ENCODE measurements at regions not wholly inside any gene's neighbourhood (a gene's known extent, or its start where the extent isn't known, plus 50 kb on each side); places are given as distances from the start of the nearest gene placed in this dataset.
"Not testable (repeated sequence)": the region's sequence is repeated elsewhere in the genome, so short reads cannot be mapped to it uniquely, and the experiment has no call there.

DNA sequence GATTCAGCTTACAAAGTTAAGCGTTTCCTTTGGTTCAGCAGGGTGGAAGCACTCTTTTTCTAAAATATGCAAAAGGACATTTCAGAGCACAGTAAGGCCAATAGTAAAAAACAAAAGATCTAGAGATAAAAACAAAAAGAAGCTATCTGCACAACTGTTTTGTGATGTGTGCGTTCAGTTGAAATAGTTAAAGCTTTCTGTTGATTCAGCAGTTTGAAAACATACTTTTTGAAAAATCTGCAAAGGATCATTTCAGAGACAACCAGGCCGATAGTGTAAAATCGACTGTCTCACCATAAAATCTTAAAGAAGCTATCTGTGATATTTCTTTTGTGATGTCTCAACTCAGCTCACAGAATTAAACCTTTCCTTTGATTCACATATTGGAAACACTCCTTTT is 300.0 kb upstream of the ALG10B start:
- no peak for DNase-seq

DNA sequence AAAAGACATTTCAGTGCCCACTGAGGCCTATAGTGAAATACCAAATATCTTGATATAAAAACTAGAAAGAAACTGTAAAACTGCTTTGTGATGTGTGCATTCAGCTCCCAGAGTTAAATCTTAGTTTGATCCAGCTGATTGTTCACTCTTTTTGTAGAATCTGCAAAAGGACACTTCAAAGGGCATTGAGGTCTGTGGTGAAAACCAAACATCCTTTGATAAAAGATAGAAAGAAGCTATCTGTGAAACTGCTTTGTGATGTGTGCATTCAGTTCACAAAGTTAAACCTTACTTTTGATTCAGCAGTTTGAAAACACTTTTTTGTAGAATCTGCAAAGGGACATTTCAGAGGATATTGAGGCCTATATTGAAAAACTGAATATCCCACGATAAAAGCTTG is 290.7 kb upstream of the ALG10B start:
- no peak for DNase-seq

DNA sequence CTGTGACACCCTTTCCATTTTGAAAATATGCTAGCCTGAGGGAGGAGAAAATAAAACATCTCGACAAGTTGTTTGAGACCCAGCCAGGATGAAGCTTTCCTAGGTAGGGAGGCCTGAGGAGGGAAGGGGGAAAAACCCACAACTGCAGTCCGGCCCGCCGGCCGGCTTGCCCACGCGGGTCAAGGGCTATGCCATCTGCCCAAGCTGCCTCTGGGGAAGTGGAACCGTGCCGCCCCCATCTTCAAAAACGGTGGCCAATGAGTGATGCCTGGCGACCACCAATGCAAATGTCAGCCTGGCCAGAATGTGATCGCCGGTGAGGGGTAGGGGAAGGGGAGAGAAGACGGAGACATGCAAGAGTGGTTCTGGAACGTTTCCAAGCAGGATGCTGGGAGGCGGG is 263.5 kb upstream of the ALG10B start:
- DNase-seq = no peak

DNA sequence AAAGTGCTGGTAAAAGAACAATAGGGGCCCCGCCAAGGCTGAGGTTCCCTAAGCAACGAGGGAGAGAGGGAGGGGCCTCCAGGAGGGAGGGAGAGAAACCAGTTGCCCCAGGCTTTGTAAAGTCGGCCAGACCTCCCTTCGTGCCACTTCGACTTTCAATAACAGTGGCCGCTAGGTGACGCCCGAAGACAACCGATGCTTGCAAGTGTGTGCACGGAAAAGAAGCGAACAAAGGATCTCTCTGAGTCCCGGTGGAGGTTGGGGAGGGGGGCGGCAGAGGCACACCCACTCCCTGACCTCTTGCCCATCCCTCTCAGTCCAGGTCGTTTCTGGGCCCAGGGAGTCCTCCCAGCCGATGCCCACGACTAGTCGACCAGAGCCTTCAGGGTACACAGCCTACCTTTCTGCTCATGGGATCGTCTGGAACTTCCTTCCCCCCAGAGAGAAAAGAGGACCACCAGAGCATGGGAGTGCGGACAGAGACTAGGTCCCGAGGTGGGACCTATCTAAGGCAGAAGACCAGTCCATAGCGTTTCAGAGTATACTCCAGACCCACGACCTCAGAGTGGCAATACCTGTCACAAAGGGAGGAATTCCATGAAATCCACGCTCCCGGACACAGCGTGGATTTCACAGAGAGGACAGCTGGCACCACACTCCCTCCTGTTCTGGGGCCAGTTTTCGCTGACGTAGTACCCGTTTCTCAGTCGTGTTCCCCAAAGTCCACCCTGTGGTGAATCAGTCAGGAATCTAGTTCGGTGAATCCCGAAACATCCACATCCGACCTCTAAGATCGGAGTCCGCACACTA is 262.7 kb upstream of the ALG10B start:
- DNase-seq = no peak

DNA sequence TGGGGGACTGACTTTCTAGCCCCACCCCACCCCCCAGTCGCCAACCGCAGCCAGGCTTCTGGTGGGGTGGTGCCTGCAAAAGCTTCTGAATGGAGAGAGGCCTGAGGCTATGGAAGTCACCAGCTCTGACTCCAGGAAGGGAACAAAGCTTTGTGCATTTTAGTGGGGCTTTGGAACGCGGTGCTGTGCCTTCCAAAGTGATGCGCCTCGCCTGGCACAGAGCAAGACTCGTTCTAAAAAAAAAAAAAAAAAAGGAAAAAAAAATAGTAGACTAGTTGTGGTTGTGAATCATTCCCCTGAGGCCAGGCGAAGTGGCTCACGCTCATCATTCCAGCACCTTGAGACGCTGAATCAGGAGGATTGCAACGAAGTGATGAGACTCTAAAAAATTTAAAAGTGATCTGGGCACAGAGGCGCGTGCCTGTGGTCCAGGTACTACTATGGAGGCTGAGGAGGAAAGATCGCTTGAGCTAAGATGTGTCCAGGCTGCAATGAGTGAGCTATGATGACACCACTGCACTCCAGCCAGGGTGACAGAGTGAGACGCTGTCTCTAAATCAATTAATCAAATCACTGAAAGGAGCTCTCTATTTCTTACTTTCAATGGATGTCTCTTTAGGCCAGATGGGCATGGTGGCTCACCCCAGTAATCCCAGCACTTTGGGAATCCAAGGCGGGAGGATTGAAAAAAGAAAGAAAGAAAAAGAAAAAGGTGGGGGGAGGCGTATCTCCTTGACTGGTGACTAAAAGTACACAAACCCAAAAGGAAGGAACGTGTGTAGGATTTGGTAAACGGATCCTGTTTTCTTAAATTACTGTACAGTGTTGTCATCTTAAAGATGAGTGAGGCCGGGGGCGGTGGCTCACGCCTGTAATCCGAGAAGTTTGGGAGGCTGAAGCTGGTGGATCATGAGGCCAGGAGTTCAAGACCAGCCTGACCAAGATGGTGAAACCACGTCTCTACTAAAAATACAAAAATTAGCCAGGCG is 259.6 kb upstream of the ALG10B start:
- no peak for DNase-seq

DNA sequence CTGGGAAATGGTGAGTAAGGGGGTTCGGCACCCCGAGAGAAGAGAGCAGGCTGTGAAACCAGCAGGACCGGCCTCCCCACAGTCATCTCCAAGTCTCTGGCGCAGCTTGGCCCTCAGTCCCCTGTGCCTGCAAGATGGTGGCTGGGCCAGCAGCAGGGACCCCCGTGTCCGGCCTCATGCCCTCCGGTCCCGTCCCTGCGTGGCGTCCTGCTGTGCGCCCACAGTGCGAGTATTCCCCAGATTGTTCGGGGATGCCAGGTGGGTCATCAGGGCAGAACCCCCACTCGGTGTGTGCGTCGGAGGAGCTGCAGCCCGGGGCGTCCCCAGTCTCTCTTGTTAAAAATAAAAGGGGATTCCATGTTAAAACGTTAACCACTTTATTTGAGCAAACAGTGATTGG is 216.9 kb upstream of the ALG10B start:
- no peak for DNase-seq

DNA sequence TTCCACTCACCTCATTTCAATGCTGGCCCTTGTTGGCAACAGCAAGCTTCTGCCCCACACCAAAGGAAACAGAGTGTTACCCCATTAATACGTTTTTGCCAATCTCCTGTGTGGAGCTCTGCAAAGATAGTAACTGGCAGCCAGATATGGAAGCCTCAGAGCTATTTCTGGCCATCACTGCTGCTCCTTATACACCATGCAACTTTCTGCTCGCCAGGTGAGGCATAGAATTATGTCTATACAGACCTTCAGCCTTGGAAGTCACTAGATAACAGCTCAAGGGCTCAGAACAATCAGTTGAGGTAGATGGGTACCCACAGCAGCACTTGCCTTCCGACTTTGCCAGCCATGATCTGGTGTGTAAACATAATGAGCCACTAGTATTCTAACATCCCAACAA is 214.8 kb upstream of the ALG10B start:
- no peak for DNase-seq

DNA sequence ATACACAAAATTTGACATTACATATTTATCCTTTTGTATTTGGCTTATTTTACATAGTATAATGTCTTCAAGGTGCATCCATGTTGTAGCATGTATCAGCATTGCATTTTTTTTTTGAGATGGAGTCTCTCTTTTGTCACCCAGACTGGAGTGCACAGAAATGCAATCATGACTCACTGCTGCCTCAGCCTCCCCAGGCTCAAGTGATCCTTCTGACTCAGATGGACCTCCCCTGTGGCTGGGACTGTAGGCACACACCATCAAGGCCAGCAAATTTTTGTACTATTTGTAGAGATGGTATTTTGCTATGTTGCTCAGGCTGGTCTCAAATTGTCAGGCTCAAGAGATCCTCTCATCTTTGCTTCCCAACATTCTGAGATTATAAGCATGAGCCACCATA is 214.4 kb upstream of the ALG10B start:
- DNase-seq = no peak

DNA sequence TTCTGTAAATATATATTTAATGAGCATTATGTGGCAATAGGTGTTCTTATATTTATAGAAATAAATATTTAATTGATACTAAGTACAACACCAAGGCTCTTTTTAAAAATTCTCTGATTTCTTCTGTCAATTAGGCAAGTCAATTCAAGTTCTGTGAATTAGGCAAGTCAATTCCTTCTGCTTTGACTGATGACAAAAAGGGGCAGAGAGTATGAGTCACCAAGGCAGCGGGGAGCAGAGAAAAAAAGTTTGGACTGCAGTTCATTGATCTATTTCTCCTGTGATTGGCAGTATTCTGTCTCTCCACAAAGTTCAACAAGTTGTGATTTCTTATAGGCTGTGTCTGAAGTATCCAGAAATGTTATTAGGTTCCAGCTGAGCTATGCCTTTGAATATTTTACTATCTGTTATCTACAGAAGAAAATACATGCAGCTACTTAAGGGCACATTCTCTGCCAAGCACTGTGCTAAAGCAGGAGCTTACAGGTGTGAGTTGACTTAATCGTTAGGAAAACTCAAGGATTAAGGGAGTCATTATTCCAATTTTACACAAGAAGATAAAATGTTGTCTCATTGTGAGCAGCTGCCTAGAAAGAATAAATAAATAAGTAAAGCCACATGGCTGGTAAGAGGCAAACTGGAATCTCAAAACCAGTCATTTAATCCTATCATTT is 206.4 kb upstream of the ALG10B start:
- DNase-seq = no peak

DNA sequence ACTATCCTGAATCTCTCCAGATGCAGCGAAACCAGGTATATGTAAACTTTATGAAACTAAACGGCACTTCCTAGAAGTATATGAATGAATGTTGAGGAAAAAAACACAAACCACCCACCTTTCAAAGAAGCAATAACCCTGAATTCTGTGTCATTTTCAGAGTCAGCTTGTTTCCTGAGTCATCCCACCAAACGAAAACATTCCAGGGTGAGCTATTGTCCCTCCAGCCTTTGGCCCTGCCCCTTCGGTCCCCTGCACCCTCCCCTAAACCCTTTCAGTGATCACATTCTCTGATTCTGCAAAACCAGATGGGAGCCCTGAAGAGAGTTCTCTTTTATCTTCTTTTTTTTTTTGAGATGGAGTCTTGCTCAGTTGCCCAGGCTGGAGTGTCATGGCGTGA is 202.6 kb upstream of the ALG10B start:
- DNase-seq = no peak

DNA sequence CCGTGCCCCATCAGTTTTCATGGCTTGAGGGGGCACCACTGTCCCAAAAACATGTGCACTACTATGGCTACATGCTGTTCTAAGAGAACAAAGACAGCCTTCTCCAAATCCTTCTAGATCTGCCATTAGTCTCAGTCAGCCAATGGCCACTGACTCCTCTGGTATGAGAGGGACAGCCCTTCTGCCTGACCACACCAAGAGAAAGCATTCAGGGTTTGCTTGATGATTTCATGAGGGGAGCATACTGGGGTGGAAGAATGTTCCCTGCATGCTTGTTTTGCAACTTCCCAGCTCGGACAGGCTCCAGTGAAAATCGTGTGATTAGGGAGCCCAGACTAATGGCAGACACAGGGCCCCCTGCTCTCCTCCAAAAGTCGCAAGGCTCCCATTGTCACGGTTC is 199.6 kb upstream of the ALG10B start:
- no peak for DNase-seq

DNA sequence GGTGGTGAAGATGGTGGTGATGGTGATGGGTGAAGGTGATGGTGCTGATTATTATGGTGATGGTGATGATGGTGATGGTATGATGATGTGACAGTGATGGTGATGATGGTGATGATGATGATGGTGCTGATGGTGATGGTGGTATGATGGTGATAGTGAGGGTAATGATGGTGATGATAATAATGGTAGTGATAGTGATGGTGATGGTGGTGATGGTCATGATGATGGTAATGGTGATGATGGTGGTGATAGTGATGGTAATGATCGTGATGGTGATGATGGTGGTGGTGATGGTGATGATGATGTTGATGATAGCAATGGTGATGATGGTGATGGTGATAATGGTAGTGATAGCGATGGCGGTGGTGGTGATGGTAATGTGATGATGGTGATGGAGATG is 197.9 kb upstream of the ALG10B start:
- DNase-seq = no peak

DNA sequence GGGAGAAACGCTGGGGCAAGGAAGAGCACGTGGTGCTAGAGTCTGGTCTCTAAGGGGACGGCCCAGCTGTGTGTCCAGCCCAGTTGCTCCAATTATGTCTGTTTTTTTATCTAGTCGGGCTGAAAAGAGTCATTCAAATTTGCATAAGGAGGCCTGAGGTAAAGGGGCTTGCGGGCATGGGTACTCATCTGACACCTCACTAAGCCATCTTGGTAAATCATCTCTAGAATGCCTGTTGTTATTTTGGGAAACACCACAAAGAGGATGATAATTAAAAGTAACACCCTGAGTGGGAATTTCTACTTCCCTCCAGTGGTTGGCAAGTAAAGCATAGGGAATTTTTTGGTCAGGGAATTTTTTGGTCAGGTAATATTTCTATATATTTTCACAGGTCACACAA is 196.1 kb upstream of the ALG10B start:
- no peak for DNase-seq

DNA sequence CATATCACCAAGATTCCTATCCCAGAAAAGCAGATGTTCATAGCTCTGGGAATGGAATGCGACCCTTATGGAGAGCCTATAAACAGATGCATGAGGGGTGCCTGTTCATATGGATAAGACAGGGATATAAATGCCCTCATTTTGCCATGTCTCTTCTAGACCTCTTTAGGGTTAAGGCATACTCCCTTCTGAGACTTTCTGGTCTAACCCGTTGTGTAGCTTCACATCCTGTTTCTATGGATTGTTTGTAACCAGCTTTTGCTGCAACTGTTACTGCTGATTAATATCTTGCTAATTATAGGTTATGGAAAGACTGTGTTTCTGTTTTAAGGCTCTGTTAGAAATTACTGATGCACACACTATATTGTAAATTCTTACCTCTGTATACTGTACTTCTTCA is 193.5 kb upstream of the ALG10B start:
- DNase-seq = not testable (repeated sequence)

DNA sequence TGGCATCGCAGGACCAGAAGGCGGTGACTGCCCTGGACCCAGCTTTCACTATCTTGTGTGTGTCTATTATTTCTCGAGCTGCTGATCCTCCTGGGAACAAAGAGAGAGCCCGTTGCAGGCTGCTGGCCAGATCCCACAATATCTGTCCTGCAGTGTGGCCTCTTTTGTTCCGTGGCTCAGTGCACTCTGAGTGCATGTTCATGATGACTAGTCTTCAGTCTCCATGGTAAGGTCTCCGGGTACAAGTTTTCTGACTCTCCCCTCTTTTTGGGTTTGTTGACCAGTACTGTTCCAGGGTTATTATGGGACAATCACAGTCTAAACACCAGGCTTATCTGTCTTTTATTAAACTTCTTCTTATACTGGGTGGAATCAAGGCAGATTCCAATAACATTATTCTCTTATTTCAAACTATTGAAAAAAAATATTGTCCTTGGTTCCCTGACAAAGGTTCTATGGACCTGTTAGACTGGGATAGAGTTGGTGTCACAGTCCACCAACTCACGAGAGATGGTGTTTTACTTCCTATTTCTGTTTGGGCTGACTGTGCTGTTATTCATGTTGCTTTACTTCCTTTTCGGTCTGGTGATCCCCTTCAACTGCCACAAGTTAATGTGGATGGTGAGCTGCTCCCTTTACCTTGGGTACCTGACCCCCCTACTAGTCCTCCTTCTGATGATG is 192.9 kb upstream of the ALG10B start:
- DNase-seq = no peak

DNA sequence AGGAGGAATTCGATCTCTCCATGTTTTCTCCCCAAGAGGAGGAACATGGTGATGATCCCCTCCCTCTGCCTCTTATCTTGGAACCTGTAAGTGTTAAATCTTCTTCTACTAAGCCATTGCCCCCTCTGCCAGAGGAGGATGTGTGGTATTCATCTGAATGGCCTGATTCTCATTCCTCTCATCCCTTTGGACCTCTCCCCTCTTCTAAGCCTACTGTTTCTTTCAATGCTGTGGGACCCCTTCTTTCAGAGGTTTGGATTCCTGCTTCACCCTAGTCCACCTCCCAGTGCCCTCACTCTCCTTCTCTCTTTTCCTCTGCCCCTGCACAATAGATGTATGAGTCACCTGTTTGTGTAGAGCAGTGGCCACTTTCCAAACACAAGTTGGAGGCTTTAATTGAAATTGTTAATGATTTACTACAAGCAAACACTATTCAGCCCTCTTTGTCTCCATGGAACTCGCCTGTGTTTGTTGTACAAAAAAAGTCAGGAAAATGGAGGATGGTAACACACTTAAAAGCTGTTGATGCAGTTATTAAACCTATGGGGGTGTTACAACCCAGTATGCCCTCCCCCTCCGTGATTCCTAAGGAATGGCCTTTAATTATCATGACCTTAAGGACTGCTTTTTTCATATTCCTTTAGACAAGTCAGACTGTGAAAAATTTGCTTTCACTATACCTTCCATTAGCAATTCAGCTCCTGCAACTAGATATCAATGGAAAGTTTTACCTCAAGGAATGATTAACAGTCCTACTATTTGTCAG is 192.1 kb upstream of the ALG10B start:
- DNase-seq = no peak

DNA sequence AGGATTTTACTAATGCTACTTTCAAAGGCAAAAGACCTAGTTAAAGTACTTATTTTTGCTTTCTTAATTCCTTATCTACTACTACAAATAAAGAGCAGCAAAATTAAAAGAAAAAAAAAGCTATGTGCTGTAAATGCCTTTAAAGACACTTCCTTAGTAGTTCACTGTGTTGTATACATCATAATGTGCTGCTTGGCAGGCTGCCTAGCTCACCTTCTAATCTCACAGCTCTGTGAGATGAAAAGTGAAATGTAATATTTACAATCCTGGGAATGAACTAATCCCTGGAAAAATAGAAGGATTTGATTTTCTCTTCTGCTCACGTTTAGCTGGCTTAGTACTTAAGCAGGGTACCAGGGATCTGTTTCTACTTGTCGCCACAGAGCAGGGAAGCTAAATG is 184.4 kb upstream of the ALG10B start:
- no peak for DNase-seq

DNA sequence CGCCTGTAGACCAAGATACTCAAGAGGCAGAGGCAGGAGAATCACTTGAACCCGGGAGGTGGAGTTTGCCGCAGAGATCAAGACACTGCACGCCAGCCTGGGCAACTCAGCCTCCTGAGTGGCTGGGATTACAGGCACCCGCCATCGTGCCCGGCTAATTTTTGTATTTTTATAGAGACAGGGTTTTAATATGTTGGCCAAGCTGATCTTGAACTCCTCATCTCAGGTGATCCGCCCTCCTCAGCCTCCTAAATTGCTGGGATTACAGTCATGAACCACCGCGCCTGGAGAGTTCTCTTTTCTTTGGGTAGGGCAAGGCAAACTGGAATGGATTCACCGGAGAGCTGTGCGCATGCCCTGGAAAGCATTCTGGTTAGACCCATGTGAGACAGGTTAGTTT is 179.3 kb upstream of the ALG10B start:
- no peak for DNase-seq

DNA sequence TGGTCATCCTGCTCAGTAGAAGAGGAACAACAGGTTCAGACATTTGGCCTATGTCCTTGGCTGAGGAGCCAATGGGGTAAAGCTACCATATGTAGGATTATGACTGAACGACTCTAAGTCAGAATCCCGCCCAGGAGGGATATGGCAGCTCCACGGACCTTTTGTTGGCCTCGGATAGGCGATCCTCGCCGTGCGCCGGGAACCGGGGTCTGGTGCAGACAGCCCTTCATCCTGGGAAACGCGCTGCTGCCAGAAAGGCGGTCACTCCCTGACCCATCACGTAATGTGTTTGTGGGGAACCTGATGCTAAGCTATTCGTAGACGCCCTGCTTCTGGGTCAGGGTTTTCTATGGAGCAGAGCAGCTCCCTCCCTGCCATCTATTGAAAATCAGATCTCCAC is 178.9 kb upstream of the ALG10B start:
- DNase-seq = no peak

DNA sequence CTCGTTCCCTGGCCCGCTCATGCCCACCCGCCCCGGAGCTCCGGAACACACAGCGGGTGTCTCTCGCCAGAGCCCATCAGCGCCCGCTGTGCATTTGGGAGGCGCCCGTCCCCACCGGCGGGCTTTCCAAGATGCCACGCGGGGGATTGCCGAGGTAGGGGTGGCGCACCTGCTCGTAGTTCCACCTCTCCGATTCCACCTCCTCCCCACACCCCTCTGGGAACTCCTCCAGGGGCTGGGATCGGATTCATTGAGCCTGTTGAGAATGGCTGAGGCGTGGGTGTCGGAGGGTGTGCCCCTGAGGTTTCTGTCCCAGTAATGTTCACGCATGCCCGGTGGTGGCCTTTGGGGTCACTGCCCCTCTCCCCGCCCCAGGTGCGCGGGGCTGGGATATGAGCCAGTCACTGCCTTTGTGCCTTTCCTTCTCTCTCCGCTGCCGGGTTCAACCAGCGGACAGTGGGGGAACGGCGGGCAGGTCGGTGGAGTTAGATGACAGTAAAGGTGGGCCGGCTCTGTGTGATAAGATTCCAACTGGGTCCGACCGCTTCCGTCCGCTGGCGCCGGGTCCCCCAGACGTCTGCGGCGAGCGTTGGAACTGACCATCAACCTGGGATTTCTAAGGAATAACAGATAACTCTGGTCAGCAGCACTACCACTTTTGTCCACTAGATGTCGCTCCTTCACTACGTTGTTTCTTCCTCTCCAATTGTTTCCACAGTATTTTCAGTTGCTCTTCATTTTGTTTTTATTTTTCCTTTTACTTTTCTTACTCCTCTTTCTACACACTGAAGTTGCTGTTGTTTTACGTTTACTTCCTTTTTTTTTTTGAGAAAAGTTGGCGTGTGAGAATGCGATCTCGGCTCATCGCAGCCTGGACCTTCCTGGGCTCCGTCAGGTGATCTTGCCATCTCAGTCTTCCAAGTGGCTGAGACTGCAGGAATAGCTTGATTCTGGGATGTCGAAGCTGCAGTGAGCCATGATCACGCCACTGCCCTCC is 178.1 kb upstream of the ALG10B start:
- peak; percentile 64 for DNase-seq

DNA sequence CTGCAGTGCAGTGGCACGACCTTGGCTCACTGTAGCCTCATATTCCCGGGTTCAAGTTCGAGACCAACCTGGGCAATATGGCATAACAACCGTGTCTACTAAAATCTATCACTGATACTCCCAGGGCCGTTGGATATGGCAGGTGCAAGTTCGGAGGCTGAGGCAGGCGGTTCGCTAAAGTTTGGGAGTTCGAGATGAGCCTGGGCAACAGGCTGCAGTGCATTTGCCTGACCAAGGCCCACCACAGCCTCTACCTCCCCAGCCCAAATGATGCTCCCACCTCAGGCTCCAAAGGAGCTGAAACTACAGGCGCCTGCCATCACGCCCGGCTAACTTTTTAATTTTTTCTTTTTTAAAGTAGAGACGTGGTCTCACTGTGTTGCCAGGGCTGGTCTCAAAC is 177.1 kb upstream of the ALG10B start:
- DNase-seq = no peak
